Colonic mucosa (tissue), 4 donors: ENCODE measurements at regions not wholly inside any gene's neighbourhood (a gene's known extent, or its start where the extent isn't known, plus 50 kb on each side); places are given as distances from the start of the nearest gene placed in this dataset.

Source experiments
- DNase-seq: peaks from one replicate; pipeline ENCODE4 v3.0.0-alpha.2; 2020
- H3K27ac ChIP-seq: fragments of 200-600 bp; one replicate; pipeline ENCODE4 v1.8.0; 2021
- H3K27me3 ChIP-seq: fragments of 200-600 bp; one replicate; pipeline ENCODE4 v1.8.0; 2021
- H3K36me3 ChIP-seq: fragments of 200-600 bp; one replicate; pipeline ENCODE4 v1.8.0; 2021
- H3K4me1 ChIP-seq: fragments of 200-600 bp; one replicate; pipeline ENCODE4 v1.8.0; 2021; ENCODE audit warnings: mild to moderate bottlenecking
- H3K4me3 ChIP-seq: fragments of 200-600 bp; one replicate; pipeline ENCODE4 v1.8.0; 2021
- H3K9ac ChIP-seq, 2 donors: one replicate each; pipeline ENCODE4 v1.7.0; 2013; ENCODE audit warnings: control low read depth in 2 of 2, low read depth in 2 of 2, low read length in 2 of 2
- H3K9me3 ChIP-seq: fragments of 200-600 bp; one replicate; pipeline ENCODE4 v1.8.0; 2021
- intact Hi-C: fragments of 100-400 bp; cut with DNase I; formaldehyde crosslinking; loops from one replicate; pipeline ENCODE4 v1.14.1; 2022
- TF ChIP-seq, protein P1 (sequence below): fragments of 200-600 bp; IDR thresholded peaks from one replicate; pipeline ENCODE4 v1.8.0; 2022; ENCODE audit warnings: antibody characterized with exemption, mild to moderate bottlenecking
- donor health status: healthy.
- donor health status: DM: no; HTN: no; CAD: no.
- donor health status: DM: no; HTN: no; CAD: no.

DNA sequence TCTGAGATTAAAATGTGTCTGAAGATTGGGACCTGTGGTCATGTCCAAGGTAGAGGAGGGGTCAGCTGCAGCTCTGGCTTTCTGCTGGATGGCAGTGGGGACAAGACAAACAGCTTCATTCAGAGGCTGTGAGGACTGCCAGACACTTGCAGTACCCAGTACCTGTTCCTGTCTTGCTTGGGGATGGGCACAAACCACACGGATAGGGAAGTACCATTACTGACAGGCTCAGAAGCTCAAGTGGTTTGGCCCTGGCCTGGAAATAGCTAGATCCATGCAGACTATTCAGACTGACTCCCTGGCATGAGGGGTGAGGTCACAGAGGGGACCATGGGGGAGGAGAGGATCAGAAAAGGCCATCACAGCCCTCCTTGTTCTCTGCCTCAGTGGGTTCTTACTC, 56.0 kb upstream of the COMTD1 start:
- Histone ChIP-seq H3K4me1 (no peaks in the 10 kb centered on the region), H3K9me3 (no peaks in the 10 kb centered on the region), H3K27ac (no peak overlapping the region), H3K36me3 (no peaks in the 10 kb centered on the region), H3K4me3 (no peak overlapping the region), H3K27me3 (no peaks in the 10 kb centered on the region), H3K9ac (no peak overlapping the region)
- DNase-seq: no peak
- intact Hi-C loops: no loop called here
- TF ChIP-seq, protein P1, sequence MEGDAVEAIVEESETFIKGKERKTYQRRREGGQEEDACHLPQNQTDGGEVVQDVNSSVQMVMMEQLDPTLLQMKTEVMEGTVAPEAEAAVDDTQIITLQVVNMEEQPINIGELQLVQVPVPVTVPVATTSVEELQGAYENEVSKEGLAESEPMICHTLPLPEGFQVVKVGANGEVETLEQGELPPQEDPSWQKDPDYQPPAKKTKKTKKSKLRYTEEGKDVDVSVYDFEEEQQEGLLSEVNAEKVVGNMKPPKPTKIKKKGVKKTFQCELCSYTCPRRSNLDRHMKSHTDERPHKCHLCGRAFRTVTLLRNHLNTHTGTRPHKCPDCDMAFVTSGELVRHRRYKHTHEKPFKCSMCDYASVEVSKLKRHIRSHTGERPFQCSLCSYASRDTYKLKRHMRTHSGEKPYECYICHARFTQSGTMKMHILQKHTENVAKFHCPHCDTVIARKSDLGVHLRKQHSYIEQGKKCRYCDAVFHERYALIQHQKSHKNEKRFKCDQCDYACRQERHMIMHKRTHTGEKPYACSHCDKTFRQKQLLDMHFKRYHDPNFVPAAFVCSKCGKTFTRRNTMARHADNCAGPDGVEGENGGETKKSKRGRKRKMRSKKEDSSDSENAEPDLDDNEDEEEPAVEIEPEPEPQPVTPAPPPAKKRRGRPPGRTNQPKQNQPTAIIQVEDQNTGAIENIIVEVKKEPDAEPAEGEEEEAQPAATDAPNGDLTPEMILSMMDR: no peak

- Histone ChIP-seq H3K9me3 (no peaks in the 10 kb centered on the region), H3K36me3 (no peaks in the 10 kb centered on the region), H3K27me3 (no peaks in the 10 kb centered on the region), H3K9ac (no peak overlapping the region), H3K4me3 (no peak overlapping the region), H3K27ac (no peak overlapping the region), H3K4me1 (no peaks in the 10 kb centered on the region)
- TF ChIP-seq, protein P1: no peak
- intact Hi-C loops: no loop called here
- no peak for DNase-seq
Measured at GRCh38 chr10:75288140-75288711, 52.5 kb upstream of the COMTD1 start.

GRCh38 chr10:75287697-75288096, 51.9 kb upstream of the COMTD1 start:
- no peaks in the 10 kb centered on the region for H3K36me3 ChIP-seq
- no peaks in the 10 kb centered on the region for H3K9me3 ChIP-seq
- no peaks in the 10 kb centered on the region for H3K4me1 ChIP-seq
- peak; percentile 5 for DNase-seq
- no peak overlapping the region for H3K27ac ChIP-seq
- no peak overlapping the region for H3K4me3 ChIP-seq
- intact Hi-C loops: no loop called here
- H3K27me3 ChIP-seq: no peaks in the 10 kb centered on the region
- TF ChIP-seq, protein P1: no peak
- no peak overlapping the region for H3K9ac ChIP-seq

- Histone ChIP-seq H3K9me3 (no peaks in the 10 kb centered on the region), H3K36me3 (no peaks in the 10 kb centered on the region), H3K9ac (no peak overlapping the region), H3K4me3 (no peak overlapping the region), H3K4me1 (no peaks in the 10 kb centered on the region), H3K27ac (no peak overlapping the region), H3K27me3 (no peaks in the 10 kb centered on the region)
- TF ChIP-seq, protein P1: no peak
- peak; percentile 16 for DNase-seq
- intact Hi-C loops: no loop called here
Measured at GRCh38 chr10:75286901-75287300, 51.1 kb upstream of the COMTD1 start.
